Nephron progenitor cell (in vitro differentiated cells): ENCODE measurements at regions not wholly inside any gene's neighbourhood (a gene's known extent, or its start where the extent isn't known, plus 50 kb on each side); places are given as distances from the start of the nearest gene placed in this dataset.

Experiments
- DNase-seq: peaks from one replicate; pipeline ENCODE4 v3.0.0; 2021
- H3K27ac Mint-ChIP-seq: 2 replicates; pipeline ENCODE4 v1.8.0; 2021; ENCODE audit warnings: mild to moderate bottlenecking, moderate library complexity, mixed read lengths
- H3K27me3 Mint-ChIP-seq: 2 replicates; pipeline ENCODE4 v1.8.0; 2021; ENCODE audit warnings: mild to moderate bottlenecking, low read depth, mixed read lengths; ENCODE audit not compliant: poor library complexity
- H3K36me3 Mint-ChIP-seq: 2 replicates; pipeline ENCODE4 v1.8.0; 2021; ENCODE audit warnings: low read depth, mixed read lengths
- H3K4me1 Mint-ChIP-seq: 2 replicates; pipeline ENCODE4 v1.8.0; 2021; ENCODE audit warnings: mixed read lengths
- H3K4me3 Mint-ChIP-seq: 2 replicates; pipeline ENCODE4 v1.8.0; 2021; ENCODE audit warnings: mild to moderate bottlenecking, moderate library complexity, mixed read lengths
- H3K9me3 Mint-ChIP-seq: 2 replicates; pipeline ENCODE4 v1.8.0; 2021; ENCODE audit warnings: mild to moderate bottlenecking, moderate library complexity, mixed read lengths
- CTCF ChIP-seq: fragments of 200-600 bp; sonication (generic); IDR thresholded peaks from 2 replicates; pipeline ENCODE4 v1.5.0; 2021; ENCODE audit warnings: antibody characterized with exemption

GRCh38 chr11:70604630-70605467, 206.5 kb downstream of the CTTN start:
- H3K4me1 Mint-ChIP-seq = peaks cover 57% of the 10 kb centered on the region

GRCh38 chr11:70605468-70605815, 207.1 kb downstream of the CTTN start:
- DNase-seq = no peak
- no peak overlapping the region for H3K4me3 Mint-ChIP-seq
- H3K9me3 Mint-ChIP-seq = no peaks in the 10 kb centered on the region
- no peak for TF ChIP-seq CTCF
- H3K27me3 Mint-ChIP-seq = peaks cover 4% of the 10 kb centered on the region
- peak overlapping the region; percentile 49 for H3K27ac Mint-ChIP-seq
- H3K36me3 Mint-ChIP-seq = no peaks in the 10 kb centered on the region
- H3K4me1 Mint-ChIP-seq = peaks cover 61% of the 10 kb centered on the region

More at GRCh38 chr11:70604630-70605467, 206.5 kb downstream of the CTTN start:
- H3K27me3 Mint-ChIP-seq = peaks cover 7% of the 10 kb centered on the region
- no peak for TF ChIP-seq CTCF
- H3K36me3 Mint-ChIP-seq = no peaks in the 10 kb centered on the region
- DNase-seq = no peak
- no peak overlapping the region for H3K27ac Mint-ChIP-seq
- no peak overlapping the region for H3K4me3 Mint-ChIP-seq
- no peaks in the 10 kb centered on the region for H3K9me3 Mint-ChIP-seq

- Mint-ChIP-seq H3K4me1 (peaks cover 65% of the 10 kb centered on the region), H3K27ac (peak overlapping the region; percentile 49), H3K27me3 (peaks cover 5% of the 10 kb centered on the region), H3K9me3 (no peaks in the 10 kb centered on the region), H3K4me3 (no peak overlapping the region), H3K36me3 (no peaks in the 10 kb centered on the region)
- TF ChIP-seq CTCF = no peak
- no peak for DNase-seq
Measured at GRCh38 chr11:70605846-70606245, 207.5 kb downstream of the CTTN start.

- peaks cover 8% of the 10 kb centered on the region for H3K27me3 Mint-ChIP-seq
- peaks cover 69% of the 10 kb centered on the region for H3K4me1 Mint-ChIP-seq
- no peak for DNase-seq
- H3K27ac Mint-ChIP-seq = no peak overlapping the region
- no peaks in the 10 kb centered on the region for H3K9me3 Mint-ChIP-seq
- no peak overlapping the region for H3K4me3 Mint-ChIP-seq
- TF ChIP-seq CTCF = no peak
- no peaks in the 10 kb centered on the region for H3K36me3 Mint-ChIP-seq
Measured at GRCh38 chr11:70606248-70606950, 208.1 kb downstream of the CTTN start.

- no peaks in the 10 kb centered on the region for H3K36me3 Mint-ChIP-seq
- H3K9me3 Mint-ChIP-seq = no peaks in the 10 kb centered on the region
- peak; percentile 30 for DNase-seq
- peaks cover 69% of the 10 kb centered on the region for H3K4me1 Mint-ChIP-seq
- H3K4me3 Mint-ChIP-seq = no peak overlapping the region
- H3K27me3 Mint-ChIP-seq = peaks cover 7% of the 10 kb centered on the region
- H3K27ac Mint-ChIP-seq = no peak overlapping the region
- TF ChIP-seq CTCF = no peak
Measured at GRCh38 chr11:70606951-70607330, 208.6 kb downstream of the CTTN start.
